GM19397 (cell line): ENCODE measurements at regions not wholly inside any gene's neighbourhood (a gene's known extent, or its start where the extent isn't known, plus 50 kb on each side); places are given as distances from the start of the nearest gene placed in this dataset.
"Not testable (repeated sequence)": the region's sequence is repeated elsewhere in the genome, so short reads cannot be mapped to it uniquely, and the experiment has no call there.

Experiments used
- ATAC-seq: cut with Tn5 transposase; IDR thresholded peaks from one replicate; pipeline ENCODE4 v1.9.1; 2021; ENCODE audit warnings: mild to moderate bottlenecking, moderate library complexity; ENCODE audit not compliant: unreplicated experiment

DNA sequence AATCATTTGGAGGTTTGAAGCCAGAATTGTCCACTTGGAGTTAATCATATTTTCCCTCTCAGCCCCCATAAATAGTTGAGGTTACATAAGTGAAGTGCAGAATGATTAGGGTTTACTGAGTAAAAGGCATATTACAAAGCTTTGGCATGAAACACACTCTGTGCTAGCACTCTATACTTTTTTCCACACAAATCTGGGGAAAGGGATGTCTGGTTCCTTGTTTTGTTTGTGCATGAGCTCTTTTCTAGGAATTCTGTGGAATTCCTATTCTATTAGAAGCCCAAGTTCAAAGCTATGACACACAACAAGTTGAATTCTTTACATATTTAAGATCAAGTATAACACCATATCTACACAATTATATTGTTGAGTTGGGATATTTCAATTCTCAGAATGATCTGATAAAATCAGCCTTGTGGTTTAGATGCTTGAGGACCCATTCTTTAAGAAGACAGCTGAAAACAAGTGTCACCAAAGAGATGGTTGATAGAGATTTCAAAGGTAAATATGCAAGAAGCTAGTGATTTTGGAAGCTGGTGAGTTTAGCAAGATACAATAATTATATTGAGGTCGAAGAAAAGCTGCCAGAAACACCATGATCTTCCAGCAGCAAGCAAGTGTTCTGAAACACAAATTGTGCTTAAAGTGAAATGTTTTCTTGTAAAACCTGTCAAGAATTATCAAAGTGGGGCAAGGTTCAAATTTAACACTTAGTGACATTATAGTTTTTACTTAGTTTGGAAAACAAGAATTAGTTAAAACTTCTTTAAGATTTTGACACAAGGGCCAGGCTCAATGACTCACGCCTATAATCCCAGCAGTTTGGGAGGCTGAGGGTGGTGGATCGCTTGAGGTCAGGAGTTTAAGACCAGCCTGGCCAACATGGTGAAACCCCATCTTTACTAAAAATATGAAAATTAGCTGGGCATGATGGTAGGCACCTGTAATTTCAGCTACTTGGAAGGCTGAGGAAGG, 122.6 kb downstream of the INHBA start:
- no peak for ATAC-seq

DNA sequence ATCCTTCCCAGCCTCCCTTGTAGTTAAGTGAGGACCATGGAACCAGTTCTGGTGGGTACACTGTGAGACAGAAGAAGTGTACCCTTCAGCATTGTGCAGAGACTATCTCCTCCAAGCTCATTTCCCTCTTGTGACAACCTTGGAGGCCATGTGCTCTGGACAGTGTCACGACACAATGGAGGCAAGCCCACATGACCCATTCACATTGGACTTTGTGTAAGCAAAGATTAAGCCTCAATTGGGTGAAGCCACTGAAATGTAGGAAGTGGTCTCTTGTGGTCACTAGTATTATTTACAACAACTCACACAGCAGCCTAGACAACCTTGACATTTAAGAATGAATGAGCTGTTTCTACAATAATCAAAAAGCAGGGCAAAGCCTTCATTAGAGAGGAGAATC, 124.2 kb downstream of the INHBA start:
- no peak for ATAC-seq

DNA sequence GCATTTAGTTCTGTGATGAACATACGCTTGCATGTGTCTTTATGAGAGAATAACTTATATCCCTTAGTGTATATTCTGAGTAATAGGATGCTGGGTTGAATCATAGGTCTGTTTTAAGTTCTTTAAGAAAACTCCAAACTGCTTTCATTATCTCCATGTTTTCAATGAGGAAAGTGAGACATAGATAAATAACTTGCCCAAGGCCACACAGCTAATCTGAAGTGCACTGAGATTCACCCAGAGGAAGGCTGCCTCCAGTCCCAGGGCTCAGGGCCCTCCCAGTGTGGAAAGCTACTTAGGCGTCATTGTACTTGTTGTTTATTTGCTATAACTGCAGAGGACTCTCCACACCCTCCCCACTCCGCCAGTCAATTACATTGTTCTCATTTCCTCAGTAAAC, 126.7 kb downstream of the INHBA start:
- no peak for ATAC-seq

DNA sequence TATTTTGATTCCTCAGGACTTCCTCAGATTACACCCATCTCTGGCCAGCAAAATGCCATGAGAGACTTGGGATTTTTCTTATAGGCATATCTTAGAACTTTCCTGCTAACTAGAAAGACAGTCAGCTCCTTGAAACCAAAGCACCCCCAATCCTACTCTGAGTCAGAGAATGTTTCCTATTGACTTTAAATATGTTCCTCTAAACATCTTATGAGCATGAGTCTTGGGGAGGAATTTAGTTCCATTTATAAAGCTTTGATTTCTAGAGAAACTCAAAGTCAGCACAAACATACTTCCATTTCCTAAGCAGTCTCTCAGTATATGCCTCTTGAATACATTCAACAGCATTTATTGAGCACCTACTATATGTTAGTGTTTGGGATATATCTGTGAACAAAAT, 128.5 kb downstream of the INHBA start:
- ATAC-seq, result no peak

DNA sequence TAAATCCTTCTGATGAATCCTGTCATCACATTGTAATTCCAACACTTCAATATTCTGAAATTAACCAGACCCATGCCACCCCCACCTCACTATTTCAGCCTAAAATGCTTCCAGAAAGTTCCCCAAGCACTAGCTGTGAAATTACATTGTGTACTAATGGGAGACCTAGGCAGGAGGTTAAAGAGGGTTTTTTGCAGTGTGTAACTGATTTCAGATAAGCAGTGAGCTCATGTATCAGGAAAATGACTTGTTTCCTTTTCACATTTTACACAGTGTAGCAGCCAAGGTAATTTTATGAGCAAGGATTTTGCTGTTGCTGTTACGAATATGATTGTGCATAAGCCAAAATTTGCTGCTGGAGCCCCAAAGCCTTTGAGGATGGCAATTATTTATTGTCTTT, 129.0 kb downstream of the INHBA start:
- ATAC-seq, result no peak

DNA sequence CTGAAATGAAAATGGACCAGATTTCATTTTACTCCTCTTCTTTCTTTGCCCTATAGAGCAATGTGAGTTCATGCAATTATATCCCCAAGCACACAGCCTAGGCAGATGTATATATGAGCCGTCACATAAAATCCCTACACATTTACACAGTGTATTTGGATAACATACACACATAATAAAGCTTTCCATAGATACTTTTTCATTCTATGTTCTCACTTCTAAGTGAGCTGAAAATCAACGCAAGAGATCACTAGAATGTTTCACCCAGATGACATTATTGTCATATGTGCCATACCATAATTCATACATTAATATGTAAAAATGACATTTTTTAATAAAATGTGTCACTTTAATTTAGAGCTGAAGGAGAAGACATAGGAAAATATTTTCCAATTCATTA, 129.4 kb downstream of the INHBA start:
- ATAC-seq, result no peak

DNA sequence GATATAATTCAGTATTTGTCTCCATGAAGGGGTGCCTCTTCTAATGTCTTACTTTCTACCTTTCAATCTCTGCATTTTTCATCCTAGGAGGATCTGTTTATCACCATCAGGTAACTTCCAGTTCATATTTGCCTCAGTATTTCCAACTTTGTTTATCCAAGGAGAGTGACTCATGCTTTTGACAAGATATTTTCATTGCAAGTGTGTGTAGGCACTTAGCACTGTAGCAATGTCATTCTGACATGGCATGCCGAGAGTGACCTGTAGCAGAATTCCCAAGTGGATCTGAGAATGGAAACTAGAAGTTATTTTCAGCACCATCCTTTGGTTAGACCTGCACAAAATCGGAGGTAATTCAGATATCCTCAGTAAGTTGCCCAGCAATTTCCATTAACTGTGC, 129.9 kb downstream of the INHBA start:
- no peak for ATAC-seq

DNA sequence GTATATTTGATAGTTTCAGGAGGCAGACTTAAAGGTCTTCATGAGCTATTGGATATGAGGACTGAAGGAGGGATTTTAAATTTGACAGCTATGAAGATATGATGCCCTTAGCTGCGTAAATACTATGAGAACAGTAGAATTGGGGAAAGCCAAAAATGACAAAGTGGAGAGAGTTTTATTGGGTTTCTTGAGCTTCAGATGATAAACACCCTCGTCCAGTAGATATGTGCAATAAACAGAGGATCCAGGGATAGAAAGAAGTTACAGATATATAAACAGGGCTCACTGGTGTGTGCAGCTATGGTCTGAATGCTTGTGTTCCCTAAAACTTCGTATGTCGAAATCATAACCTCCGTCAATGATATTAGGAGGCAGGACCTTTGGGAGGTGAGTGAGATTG, 131.3 kb downstream of the INHBA start:
- ATAC-seq, result no peak

DNA sequence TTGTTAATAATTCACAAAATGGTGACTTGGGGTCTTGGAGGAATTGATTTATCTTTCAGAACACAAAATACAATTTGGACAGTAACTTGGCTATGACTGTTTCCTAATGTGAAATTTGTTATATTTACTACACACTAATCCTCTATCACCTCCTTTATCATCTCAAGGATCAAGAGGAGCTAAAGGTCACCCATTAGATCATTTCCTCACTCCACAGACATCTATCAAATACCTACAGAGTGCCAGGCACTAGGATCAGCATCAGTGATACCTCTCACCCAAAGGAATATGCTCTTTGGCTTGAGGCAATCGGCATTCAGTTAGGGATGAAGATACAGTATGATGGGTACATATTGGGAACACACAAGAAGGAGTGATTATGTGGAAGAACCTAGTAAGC, 132.1 kb downstream of the INHBA start:
- ATAC-seq, result no peak

DNA sequence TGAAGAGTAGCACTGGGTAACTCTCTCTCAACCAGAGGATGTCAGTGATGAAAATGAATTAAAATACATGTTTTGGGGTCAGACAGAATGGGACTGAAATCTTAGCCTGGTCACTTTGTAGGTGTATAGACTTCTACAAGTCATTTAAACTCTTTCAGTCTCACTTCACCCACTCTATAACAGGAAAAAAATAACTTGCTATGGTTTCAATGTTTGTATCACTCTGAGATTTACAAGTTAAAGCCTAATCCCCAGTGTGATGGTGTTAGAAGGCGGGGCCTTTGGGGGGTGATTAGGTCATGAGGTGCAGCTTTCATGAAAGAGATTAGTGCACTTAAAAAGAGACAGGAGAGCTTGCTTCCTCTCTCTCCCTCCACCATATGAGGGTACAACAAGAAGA, 134.8 kb downstream of the INHBA start:
- no peak for ATAC-seq

DNA sequence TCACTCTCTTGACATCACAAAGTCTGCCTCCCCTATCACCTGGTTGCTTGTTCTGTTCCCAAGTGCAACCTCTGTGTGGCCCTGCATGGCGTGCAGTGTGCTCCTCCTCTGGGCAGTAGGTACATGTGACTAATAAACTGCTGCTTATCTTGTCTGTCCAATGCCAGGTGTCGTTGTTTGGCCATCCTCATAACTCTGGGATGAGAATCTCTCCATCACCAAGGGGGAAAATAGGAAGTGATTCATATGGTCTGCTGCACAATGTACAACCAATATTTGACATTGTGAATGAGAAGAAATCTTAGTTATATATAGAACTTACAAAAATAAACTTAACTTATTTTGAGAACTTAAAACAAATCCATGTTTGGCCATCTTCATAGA, 135.2 kb downstream of the INHBA start:
- no peak for ATAC-seq

DNA sequence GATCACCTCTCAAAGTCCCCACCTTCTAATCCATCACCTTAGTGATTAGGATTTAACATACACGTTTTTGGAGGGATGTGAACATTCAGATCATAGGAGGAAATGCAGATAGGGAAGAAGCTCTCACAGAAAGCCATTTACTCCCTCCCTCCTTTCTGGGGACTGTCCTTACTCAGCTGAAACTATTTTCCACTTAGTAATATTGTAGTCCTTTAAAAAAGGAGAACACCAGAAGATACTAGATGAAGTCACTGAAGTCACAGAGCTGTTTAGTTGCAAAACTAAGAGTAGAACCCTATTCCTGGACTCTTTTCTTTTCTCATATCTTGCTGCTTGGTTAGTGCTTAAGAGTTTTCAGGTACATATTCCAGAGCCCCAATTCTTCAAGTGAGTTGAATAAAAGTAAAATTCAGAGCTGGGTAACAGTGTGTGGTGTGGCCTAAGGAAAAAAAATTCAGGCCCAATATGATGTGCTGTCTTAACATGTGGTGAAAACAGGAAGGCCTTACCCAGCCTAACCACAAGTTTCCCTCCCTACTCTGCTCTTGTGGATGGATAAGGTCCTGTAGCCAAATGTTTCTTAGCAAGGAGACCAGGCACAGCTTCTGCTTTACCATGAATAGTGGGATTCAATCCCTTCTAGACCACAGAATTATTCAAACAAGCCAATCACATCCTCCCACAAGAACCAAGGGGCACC, 135.7 kb downstream of the INHBA start:
- no peak for ATAC-seq

DNA sequence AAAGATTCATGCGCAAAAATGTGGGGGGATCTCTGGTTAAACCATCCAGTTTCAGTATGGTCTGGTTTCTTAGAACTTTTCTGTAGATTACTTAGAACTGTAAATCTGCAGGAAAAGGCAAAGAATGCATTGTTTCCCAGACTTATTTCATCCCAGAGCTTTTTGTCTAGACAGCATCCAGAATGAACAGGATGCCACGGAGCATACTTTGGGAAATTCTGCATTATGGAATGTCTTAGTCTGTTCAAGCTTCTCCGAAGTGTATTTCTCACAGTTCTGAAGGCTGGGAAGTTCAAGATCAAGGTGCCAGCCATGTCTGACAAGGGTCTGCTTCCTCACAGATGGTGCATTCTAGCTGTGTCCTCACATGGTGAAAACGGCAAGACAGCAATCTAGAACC, 136.3 kb downstream of the INHBA start:
- no peak for ATAC-seq

DNA sequence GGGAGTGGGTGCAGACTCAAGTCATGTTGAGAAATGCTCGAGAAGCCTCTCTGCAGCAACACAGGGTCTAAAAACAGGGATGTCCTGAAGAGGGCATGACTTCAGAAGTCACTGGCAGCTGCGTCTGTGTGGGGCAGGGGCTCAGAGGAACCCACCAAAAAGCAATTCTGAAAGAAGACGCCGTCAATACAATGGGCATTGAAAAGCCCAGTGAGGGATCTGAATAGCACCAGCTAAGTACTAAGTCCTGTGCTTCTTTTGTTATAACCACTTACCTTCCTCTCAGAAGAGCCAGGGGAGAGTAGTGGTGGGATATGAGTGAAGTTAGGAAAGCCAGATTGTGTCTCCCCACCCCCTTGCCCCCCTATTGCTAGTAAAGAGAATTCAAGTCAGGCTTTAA, 137.2 kb downstream of the INHBA start:
- no peak for ATAC-seq

DNA sequence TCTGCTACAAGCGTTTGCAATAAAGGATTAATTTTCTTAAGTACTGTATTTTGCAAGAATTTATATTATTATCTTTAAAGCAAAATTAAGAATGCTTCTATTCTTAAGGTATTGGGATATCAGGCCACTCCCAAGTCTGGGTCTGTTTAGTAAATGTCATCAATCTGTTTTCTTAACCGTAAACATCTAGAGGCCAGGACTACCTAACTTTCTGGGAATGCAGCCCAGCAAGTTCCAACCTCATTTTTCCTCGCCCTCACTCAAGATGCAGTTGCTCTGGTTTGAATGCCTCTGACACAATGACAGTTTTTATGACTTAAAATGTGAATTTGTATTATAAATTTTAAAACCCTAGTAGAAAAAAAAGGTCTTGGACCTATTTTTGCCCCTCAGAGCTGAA, 143.5 kb downstream of the INHBA start:
- ATAC-seq, result no peak

DNA sequence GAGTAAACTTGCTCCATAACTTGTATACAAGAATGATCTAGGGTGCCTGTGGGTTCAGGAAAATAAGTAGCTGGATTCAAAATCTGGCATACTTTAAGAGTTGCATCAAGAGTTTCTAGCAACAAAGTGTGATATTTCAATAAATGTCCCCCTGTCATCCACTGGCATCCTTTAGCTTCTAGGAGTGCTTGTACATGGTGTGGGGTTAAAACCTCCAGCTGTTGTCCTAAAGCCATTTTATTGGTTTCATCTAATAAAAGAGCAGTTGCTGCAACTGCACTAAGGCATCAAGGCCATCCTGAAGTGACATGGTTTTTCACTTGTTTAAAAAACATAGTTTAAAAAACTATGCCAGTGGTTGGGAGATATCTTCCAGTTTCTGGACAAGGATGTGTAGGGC, 148.4 kb downstream of the INHBA start:
- no peak for ATAC-seq

DNA sequence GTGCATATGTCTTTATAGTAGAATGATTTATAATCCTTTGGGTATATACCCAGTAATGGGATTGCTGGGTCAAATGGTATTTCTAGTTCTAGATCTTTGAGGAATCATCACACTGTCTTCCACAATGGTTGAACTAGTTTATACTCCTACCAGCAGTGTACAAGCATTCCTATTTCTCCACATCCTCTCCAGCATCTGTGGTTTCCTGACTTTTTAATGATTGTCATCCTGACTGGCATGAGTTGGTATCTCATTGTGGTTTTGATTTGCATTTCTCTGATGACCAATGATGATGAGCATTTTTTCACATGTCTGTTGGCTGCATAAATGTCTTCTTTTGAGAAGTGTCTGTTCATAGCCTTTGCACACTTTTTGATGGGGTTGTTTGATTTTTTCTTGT, 152.8 kb downstream of the INHBA start:
- not testable (repeated sequence) for ATAC-seq

DNA sequence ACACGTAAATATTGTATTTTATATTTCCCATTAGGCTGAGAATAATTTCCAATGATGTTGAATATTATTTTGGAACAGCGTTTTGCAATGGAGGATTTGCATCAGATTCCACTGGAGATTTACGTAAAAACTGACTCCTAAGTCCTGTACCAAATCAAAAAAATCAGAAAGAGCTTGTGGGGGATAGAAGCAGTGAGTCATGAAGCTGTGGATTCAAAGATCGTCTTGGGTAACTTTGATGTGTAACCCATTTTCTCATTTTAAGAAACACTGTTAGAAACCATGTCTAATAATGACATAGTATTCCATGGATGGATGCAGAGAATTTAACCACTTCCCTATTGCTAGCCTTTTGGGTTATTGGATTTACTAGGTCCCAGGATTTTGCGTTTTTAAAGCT, 158.6 kb downstream of the INHBA start:
- no peak for ATAC-seq

DNA sequence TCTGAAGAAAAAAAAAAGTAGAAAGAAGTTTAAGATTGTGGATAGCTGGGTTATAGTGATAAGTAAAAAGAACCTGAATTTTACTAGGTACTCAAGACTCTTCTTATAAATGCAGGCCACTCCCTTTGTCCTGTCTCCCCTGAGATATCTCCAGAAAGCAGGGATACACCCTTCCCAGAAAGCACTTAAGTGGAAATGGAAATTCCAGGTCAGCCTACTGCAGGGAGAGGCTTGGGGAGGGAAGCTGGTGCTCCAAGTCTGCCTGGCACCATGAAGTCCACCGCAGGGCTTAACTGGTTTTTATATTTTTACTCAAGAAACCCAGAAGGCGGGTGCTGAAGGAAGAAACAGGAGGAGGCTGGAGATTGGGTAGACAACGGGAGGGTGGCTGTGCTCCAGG, 162.3 kb downstream of the INHBA start:
- no peak for ATAC-seq

DNA sequence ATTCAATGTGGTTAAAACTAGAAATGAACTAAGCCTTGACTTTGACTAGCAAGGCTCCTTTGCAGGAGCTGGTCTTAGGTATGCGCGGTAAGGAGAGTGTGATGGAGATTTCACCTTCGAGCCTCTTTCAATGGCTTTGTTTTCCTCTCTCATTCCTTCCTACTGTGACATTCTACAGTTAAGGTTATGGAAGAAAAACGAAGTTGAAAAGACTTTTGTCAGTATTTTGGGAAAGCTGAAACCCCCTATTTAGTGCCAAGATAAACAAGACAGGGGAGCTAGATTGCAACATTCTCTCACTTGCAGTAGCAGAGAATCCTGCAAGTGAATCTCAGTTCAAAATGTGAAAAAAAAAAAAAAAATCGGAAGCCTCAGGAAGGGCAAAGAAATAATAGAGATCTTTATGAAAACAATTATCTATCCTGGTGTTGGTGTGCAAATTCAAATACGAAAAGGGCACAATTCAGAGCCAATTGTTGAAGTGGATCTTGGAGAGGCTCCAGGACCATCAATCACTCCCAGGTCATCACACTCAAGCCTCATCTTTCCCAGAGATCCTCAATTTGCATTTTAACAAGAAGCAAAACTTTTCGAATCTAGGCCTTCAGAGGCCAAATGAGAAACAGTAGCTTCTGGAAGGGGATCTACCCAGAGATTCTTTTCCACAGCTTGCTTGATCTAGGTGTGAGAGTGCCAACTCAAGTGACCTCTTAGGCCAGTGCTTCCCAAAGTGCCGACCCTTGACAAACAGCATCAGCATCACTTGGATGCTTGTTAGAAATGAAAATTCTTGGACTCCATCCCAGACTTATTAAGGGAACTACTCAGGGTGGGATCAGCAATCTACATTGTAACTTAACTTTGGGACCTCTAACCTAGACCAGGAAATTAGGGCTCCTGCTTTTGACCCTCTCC, 163.8 kb downstream of the INHBA start:
- ATAC-seq, result no peak
